PC-9 (cell line): ENCODE measurements at regions not wholly inside any gene's neighbourhood (a gene's known extent, or its start where the extent isn't known, plus 50 kb on each side); places are given as distances from the start of the nearest gene placed in this dataset.

ENCODE experiments used
- CTCF ChIP-seq: fragments of 200-600 bp; sonication (generic); conservative IDR thresholded peaks from 2 replicates; pipeline ENCODE4 v1.6.1; 2017; ENCODE audit warnings: mixed run types, antibody characterized with exemption, mild to moderate bottlenecking, moderate library complexity
- EZH2 ChIP-seq: fragments of 200-600 bp; sonication (generic); IDR thresholded peaks from 2 replicates; pipeline ENCODE4 v1.8.0; 2017; ENCODE audit warnings: antibody characterized with exemption, low read depth

DNA sequence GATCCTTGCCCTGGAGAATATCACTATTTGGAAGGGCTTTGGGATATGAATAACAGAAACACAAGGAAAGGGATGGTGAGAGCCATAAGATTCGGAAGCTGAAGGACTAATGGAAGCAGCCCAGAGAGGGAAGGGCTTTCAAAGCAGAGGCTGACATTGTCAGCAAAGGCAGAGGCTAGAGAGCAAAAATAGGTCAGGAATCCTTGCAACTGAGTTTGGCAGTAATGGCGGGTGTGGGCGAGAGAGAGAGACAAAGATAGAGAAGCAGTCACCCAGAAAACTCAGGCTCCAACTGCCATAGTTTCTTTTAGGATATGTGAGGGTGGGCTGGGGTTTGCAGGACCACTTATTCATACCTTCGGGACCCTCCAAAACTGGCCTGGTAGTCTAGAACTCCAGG is 248.6 kb downstream of the OPA1 start:
- no peak for TF ChIP-seq CTCF
- no peak for TF ChIP-seq EZH2
